ENCODE measurements at regions not wholly inside any gene's neighbourhood (a gene's known extent, or its start where the extent isn't known, plus 50 kb on each side); places are given as distances from the start of the nearest gene placed in this dataset.

DNA sequence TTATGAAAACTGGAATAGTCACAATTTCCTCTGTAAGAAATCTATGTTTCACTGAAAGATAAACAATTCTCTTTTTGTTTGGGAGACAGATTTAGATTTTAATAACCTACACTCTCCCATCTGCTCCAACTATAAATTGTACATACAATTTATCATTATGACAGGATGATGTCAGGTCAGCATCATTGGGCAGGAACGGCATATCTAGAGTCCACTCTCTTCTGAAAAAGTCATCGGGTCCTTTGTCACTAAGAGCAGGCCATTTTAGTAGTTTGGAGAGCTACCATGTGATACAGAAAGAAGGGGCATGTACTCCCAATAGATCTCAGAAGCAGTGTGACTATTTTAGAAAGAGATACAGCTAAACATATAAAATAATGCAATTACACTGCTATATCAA is 180.8 kb upstream of the ARGLU1 start:
- no peak for DNase-seq

DNA sequence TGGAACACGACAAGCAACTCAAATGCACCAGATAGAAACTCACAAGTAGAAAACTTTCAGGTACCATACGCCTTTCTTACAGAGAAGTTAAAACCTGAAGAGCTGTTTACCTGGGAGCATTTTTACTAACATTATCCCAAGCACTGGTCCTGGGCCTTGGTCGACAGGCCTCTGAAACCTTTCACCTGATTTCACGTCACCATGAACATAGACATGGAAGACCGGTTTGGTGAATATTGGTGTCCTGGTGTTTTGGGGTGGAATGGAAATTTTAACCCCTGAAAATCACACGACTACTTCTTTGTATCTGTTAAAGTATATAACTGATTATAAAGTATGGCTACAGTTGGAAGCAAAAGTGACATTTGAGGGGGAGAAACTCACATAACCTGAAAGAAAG is 176.6 kb upstream of the ARGLU1 start:
- no peak for DNase-seq

GRCh38 chr13:106738186-106738678 is 170.3 kb upstream of the ARGLU1 start:
- no peak for DNase-seq

- no peak for DNase-seq
These were observed 169.0 kb upstream of the ARGLU1 start for GRCh38 chr13:106736941-106737340.

DNA sequence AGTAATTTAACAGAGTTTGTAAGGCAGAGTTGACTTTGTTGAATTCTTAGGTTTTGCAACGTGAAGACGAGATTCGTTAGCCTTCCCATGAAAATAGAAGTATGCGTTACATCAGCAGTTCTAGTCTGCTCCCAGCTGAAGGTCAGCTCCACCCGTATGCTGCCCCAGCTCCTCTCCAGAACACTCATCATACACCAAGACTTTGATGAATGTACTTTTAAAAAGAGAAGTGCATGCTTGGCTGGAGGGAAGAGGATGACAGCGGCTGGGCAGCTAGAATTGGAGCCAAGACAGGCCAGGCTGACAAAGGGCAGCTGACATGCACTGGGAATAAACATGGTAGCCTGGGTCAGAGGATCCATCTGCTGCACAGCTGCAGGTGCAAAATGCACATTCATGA is 166.3 kb upstream of the ARGLU1 start:
- no peak for DNase-seq

DNA sequence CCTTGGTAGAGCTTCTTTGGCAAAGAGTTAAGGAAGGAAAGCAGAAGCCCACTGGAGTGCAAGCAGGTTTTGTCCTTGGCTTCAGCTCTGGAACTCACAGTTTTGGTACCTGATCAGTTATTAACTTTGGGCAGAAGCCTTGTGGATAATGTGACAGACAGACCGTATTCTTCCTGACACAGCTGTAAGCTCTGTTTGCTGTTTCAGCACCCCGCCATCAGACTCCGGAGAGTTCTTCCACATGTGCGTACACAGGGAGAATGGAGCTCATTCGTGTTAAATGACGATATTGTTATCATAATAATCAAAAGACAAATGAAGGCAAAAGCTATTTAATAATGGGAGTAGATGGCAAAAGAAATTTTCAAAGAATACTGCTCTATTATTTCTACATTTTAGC is 155.1 kb upstream of the ARGLU1 start:
- DNase-seq, result no peak

GRCh38 chr13:106722620-106723019 is 154.7 kb upstream of the ARGLU1 start:
- DNase-seq, result no peak

- DNase-seq, result no peak
These were observed 153.7 kb upstream of the ARGLU1 start for GRCh38 chr13:106721599-106721998.

DNA sequence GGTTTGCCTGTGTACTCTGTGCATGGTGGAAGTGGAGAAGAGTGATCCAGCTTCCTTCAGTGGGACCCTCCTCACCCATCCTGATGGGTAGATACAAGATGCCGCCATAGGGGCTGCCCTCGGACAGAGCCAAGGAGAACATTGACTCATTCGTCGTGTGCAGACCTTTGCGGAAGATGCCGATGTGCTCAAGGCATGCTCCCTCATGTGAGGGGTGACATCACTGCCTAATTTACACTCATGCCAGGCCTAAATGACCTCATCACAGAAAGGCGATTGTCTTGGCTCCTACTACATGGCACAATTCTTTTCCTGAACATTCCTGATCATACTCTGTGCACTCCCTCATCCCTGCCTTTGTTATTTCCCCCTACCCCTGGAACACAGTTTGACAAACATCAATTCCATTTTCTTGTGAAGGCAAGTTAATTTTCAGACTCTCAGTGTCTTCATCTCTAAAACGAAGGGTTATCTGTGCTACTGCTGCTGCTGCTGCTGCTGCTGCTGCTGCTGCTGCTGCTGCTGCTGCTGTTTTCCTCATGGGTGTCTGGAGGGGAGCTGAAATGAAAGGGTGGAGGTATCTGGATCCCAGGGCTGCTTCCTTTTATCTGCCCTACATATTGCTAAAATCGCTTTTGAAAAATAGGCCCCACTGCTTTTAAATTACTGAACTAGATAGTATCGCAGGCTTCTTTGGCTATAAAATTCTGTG is 146.5 kb upstream of the ARGLU1 start:
- DNase-seq, result no peak

GRCh38 chr13:106712381-106712780 is 144.4 kb upstream of the ARGLU1 start:
- no peak for DNase-seq

- DNase-seq, result no peak
These were observed 142.3 kb upstream of the ARGLU1 start for GRCh38 chr13:106710266-106710665.

DNA sequence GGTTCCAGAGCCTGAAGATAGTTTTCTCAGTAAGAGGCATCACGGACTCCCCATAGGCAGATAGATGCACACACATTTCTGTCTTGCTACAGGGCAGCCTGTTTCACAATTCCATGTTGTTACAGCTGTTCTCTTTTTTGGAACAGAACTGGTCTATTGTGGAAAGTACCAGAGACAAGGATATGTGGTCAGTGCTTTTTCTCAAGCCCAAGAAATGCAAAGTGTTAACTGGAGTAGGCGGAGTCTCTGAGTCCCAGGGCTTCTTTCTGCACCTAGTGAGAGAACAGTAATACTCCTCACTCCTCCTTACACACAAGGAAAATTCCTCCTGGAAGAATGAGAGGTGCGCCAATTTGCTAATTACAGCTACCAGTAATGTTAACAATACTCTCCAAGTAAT is 141.6 kb upstream of the ARGLU1 start:
- no peak for DNase-seq

GRCh38 chr13:106702505-106702904 is 134.6 kb upstream of the ARGLU1 start:
- no peak for DNase-seq

GRCh38 chr13:106701771-106702341 is 133.9 kb upstream of the ARGLU1 start:
- no peak for DNase-seq

- no peak for DNase-seq
These were observed 132.5 kb upstream of the ARGLU1 start for GRCh38 chr13:106700439-106700838.

GRCh38 chr13:106700007-106700406 is 132.1 kb upstream of the ARGLU1 start:
- DNase-seq, result no peak

- DNase-seq, result no peak
These were observed 131.4 kb upstream of the ARGLU1 start for GRCh38 chr13:106699311-106699710.

DNA sequence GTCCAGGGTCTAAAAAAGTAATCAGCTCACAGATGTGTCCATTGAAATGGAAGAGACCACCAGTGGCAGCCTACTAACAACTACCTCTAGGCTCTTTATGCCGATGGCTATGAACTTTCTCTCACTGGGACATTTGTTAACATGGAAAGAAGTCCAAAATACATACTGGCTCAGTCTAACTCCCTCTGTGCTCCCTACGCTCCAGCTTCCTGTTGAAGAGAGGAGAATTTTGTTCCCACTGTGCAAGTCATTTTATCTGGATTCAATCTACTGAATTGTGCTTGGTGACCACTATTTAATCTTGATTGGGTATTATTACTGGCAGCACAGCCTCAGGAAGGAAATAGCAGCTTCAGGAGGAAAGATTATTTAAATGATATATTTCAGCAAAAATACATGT is 128.8 kb upstream of the ARGLU1 start:
- no peak for DNase-seq

DNA sequence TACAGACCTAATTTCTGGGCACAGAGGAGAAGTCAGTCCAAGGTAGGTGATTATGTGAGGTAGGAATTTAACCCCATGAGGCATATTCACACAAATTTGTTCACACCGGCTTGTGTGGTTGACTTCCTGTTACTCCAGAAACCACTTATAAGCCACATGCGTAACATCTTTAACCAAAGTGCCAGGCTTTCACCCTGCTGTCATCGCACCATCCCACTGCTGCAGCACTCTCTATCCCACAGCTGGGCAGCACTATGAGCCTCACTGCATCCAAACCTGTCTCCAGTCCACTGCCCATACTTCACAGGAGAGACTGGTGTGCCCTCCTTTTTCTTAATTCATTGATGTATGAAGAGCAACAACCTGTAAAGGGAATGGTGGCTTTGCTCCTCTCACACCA is 128.2 kb upstream of the ARGLU1 start:
- DNase-seq, result no peak

GRCh38 chr13:106695139-106695538 is 127.2 kb upstream of the ARGLU1 start:
- DNase-seq, result no peak

DNA sequence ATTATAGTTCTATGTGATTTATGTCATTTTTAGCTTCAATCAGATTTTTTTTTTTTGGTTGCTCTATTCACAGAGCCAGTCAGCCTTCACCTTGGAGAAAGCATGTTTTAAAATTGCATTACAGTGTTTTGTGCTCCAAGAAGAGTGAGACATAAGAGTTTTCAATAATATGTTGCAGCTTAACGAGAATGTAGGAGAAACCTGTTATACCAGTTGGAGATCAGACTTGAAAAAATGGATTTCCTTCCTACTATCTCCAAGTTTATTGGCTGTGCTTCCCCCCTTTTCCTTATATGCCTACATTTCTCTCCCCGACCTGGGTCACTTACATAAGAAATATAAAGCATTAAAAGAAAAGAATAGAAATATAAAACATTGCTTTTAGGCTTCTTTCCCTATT is 123.9 kb upstream of the ARGLU1 start:
- DNase-seq, result no peak

DNA sequence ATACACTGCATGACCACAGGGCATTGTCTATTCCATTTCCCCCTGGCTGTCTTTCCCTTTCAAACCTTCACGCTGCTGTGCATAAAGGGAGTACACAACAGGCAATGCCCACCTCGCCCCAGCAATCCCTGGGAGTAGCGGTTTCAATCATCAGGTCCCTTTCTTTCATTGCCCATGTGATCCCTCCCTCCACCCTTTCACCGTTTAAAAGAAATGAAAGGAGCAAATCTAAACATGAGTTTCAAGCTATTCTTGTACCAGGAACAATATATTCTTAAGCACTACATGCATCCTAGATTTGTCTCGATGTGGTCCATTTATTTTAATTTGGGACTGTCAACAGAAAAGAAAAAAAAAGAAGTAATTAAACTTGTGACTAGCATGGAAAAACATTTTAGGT is 123.4 kb upstream of the ARGLU1 start:
- DNase-seq, result no peak

DNA sequence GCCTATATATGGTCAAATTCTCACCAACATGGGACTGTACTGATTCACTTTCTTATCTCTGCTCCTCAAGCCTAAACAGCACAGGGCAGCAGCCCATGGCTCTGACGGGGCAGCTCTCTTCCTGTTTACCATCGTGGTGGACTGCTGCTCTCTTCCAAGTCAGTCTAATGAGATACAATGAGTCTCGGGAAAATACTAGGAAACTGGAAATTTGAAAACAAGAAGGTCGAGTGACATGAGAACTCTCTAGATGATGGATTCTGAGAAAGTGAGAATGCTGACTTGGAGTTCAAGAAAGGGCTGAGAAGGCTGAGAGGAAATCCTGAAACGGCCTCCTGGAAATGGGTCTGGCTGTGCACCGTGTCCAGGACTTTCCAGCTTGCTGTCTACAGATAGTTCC is 122.8 kb upstream of the ARGLU1 start:
- DNase-seq, result no peak

DNA sequence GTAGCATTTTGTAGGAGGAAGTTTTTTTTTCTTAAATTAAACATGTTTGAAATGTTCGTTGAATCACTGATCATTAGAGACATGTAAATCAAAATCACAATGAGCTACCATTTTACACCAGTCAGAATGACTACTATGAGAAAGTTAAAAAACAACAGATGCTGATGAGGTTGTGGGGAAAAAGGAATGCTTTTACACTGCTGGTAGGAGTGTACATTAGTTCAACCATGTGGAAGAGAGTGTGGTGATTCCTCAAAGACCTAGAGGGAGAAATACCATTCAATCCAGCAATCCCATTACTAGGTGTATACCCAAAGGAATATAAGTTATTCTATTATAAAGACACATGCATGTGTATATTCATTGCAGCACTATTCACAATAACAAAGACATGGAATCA is 122.0 kb upstream of the ARGLU1 start:
- DNase-seq, result no peak

DNA sequence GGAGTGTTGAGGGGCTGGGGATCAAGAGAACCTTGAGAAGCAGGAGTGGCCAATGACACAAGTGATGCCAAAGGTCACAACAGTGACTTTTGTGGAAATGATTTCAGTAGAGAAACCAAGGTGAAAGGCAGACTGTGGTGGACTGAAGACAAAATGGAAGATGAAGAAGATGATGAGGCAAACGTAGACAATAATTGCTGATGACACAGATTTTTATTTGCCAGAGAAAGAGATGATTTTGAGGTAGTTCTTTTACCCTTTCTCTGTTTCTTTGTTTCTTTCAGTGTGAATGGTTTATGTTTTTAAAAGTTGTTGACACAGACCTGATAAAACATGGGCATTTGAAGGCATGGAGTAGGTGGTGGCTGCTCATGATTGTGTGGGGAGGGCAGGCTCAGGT is 121.0 kb upstream of the ARGLU1 start:
- no peak for DNase-seq

Measured in left hindlimb (tissue), 1 donor.